GM19023 (cell line): ENCODE measurements at regions not wholly inside any gene's neighbourhood (a gene's known extent, or its start where the extent isn't known, plus 50 kb on each side); places are given as distances from the start of the nearest gene placed in this dataset.
"Not testable (repeated sequence)": the region's sequence is repeated elsewhere in the genome, so short reads cannot be mapped to it uniquely, and the experiment has no call there.

Experiments used
- ATAC-seq: cut with Tn5 transposase; IDR thresholded peaks from one replicate; pipeline ENCODE4 v1.9.1; 2021; ENCODE audit warnings: mild to moderate bottlenecking, moderate library complexity; ENCODE audit not compliant: unreplicated experiment

- no peak for ATAC-seq
Observed at GRCh38 chr7:15837306-15837950, 150.9 kb upstream of the MEOX2 start.

GRCh38 chr7:15836651-15837050 is 150.2 kb upstream of the MEOX2 start:
- ATAC-seq: no peak

- ATAC-seq: no peak
Observed at GRCh38 chr7:15836041-15836440, 149.6 kb upstream of the MEOX2 start.

DNA sequence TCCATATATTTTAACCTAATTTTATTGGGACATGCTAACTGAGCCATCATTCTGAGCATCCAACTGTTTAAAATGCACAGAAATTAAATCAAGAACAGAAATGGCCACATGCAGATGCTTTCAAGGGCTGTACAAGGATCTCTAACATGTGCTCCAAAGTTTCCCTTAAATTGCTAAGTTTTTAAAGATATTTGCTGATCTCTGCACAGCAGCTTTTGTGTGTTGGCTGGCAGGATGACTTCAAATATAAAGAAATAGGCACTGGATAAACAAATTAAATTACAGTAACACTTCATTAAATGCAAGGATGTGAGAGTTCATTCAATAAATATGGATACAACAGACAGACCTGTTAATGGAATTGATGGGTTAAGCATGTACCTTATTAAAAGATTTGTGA is 148.0 kb upstream of the MEOX2 start:
- ATAC-seq: no peak

- no peak for ATAC-seq
Observed at GRCh38 chr7:15832996-15833395, 146.5 kb upstream of the MEOX2 start.

DNA sequence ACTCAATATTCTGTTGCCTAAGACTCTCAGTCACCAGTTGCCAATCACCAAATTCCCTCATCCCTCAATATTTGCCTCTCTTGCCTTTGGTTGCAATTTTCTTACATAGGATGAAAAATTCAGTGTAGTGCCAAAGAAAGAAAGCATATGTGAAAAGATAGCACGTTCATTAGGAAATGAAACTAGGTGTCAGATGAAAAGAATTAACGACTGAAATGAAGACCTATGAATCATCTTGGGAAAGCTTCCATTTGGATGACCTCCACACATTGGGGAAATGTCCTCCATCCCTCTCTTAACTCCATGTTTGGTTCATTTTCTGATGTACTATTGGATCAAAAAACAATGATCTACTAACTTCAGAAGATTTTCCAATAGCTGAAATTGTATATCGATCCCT is 145.1 kb upstream of the MEOX2 start:
- no peak for ATAC-seq

GRCh38 chr7:15829691-15830090 is 143.2 kb upstream of the MEOX2 start:
- no peak for ATAC-seq

- no peak for ATAC-seq
Observed at GRCh38 chr7:15828881-15829280, 142.4 kb upstream of the MEOX2 start.

DNA sequence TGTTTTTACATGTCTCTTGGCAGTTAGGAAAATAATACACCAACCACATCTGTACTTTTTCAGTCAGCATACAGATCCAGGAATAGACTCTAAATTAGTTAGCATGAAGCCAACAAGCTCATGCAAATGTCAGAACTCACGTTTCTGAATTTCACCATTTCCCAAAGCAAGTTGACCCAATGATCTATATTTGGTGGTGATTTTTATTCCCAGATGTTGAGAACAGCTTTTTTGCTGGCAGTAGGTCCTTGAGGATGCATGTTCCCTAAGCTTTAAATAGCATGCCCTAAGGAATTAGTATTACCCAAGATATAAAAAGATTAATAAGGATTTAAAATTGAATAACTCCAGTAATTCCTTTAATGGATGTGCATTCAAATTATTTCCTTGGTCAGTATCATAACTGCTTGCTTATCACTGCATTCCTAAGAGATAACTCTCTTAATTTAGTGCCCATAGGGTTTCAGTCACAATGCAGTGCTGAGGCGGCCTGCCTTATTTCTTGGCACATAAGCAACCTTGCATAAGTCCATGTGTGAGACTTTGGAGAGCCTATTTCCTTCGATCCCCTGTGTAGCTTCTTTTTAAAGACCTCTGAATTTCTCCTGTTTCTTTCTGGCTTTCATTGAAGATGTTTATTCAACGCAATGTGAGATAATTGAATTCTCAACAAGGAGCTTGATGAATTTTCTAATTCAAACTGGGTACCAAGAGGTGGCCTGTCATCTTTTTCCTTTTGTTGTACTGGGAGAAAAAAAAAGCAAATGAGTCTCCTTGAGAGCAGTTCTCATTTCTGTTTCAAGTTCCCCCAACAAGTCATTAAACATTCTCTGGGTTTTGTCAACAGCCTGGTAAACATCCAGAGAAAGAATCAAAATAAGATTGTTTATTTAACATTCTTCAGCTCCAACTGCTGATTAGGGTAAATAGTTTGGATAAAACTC is 135.3 kb upstream of the MEOX2 start:
- ATAC-seq: no peak

DNA sequence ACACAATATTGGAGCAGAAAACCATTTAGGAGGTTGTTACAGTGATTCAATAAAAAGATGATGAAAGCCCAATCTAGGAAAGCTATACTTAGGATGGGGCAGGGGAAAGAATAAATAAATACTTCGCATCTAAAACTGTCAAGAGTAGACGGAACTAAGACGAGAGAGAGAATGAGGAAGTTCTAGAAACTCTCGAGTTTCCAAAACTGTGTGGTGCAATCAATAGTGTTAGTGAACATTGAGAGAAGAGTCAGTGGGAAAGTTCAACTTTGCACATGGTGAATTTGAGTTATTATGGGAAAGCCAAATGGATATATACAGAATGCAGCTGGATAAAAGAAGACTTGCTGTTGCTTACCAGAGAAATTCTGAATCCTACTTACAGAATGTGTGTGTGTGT is 133.8 kb upstream of the MEOX2 start:
- no peak for ATAC-seq

DNA sequence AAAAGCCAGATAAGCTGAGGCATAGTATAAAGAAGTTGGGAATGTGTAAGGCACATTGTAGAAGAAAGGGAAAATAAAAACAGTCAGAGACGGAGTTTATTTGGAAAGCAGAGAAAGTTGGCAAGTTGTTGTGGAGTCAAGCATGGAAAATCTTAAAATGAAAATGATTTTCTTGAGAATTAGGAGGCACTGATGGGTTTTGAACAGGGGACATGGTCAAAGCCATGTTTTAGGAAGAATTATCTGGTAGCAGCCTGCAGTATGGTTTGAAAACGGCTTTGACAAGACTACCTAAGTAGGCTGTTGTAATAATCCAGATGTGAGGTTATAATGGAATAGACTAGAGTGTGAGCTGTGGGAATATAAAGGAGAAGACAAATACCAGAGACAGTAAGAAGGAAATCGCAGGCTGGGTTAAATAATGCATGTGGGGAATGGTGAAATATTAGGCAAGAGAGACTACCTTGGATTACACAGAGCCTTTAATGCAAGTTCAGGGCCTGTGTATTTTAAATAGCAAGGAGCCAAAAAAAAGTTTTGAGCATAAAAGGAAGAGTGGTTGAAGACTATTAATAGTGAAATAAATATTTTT is 130.4 kb upstream of the MEOX2 start:
- no peak for ATAC-seq

DNA sequence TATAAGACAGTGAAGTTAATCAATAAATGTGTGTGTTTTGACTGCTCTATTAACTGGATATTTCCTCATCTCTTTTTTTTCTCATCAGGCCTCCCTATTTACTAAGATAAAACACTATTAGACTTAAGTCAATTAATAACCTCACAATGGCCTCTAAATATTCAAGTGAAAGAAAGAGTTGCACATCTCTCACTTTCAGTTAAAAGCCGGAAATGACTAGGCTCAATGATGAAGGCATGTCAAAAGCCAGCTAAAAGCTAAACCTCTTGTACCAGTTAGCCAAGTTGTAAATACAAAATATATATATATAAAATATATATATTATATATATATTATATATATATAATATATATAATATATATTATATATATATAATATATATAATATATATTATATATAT is 127.0 kb upstream of the MEOX2 start:
- ATAC-seq: no peak

DNA sequence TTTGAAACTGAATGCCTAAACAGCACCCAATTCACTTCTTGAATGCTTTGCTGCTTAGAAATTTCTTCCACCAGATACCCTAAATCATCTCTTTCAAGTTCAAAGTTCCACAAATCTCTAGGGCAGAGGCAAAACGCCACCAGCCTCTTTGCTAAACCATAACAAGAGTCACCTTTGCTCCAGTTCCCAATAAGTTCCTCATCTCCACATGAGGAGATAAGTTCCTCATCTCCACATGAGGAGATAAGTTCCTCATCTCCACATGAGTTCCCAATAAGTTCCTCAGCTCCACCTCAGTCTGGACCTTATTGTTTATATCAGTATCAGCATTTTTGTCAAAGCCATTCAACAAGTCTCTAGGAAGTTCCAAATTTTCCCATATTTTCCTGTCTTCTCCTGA is 123.9 kb upstream of the MEOX2 start:
- ATAC-seq: not testable (repeated sequence)

- ATAC-seq: not testable (repeated sequence)
Observed at GRCh38 chr7:15809936-15810335, 123.5 kb upstream of the MEOX2 start.

GRCh38 chr7:15805891-15806290 is 119.4 kb upstream of the MEOX2 start:
- no peak for ATAC-seq

GRCh38 chr7:15802425-15802824 is 115.9 kb upstream of the MEOX2 start:
- ATAC-seq: no peak

- ATAC-seq: no peak
Observed at GRCh38 chr7:15801551-15801950, 115.1 kb upstream of the MEOX2 start.

DNA sequence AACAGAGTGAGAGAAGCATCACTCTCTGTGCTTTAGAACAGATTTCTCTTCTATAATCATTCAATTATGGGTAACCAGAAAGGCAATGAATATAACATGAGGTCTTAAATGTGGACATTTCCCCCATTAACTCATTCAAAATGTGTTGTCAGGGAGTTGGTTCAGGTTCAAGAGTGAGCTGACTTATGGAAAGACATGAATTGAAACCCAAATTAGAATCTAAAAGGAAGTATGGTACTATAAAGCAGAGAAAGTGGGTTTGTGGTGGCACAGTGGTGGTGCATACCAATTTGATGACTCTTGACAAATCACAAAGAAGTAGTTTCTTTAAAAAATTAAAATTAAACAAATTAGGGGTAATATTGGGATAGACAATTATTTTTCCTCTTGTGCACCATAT is 114.6 kb upstream of the MEOX2 start:
- no peak for ATAC-seq

- ATAC-seq: no peak
Observed at GRCh38 chr7:15798081-15798480, 111.6 kb upstream of the MEOX2 start.

GRCh38 chr7:15795393-15795792 is 108.9 kb upstream of the MEOX2 start:
- no peak for ATAC-seq

DNA sequence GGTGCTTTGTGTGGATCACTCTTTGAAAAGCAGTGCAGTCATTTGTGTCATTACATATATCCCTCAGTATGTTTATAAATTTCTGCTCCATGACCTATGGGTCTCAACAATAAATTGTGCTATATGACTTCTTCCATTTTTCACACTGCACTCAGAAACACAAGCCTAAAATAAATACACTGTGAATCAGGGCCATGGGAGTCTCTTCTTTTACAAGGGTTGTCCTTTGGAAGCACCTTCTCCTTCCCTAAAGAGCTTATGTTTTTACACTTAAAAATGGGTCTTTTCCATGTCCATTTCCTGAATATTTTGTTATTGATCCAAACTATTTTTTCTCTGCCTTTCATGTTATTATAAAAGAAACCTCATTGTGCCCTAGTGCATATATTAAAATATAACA is 108.3 kb upstream of the MEOX2 start:
- no peak for ATAC-seq

GRCh38 chr7:15784694-15785030 is 98.2 kb upstream of the MEOX2 start:
- ATAC-seq: no peak
